Fibroblast of lung (primary cell): ENCODE measurements at regions not wholly inside any gene's neighbourhood (a gene's known extent, or its start where the extent isn't known, plus 50 kb on each side); places are given as distances from the start of the nearest gene placed in this dataset.

Experiments used
- DNase-seq, 2 donors: peaks; one replicate each; pipeline versions ENCODE4 v3.0.0 to v3.0.0-alpha.2; 2010; ENCODE audit warnings: low read depth in 2 of 2
- H2AFZ ChIP-seq: 2 replicates; pipeline ENCODE4 v1.5.1; 2012; ENCODE audit warnings: low read length, control low read depth, inconsistent platforms
- H3K27ac ChIP-seq: 2 replicates; pipeline ENCODE4 v1.5.1; 2011; ENCODE audit warnings: low read length, control low read depth; ENCODE audit not compliant: insufficient read depth
- H3K27me3 ChIP-seq: 2 replicates; pipeline ENCODE4 v1.5.1; 2011; ENCODE audit warnings: mild to moderate bottlenecking, low read length; ENCODE audit not compliant: control insufficient read depth, insufficient read depth
- H3K36me3 ChIP-seq: 2 replicates; pipeline ENCODE4 v1.5.1; 2011; ENCODE audit warnings: low read length; ENCODE audit not compliant: control insufficient read depth, insufficient read depth
- H3K4me1 ChIP-seq: 2 replicates; pipeline ENCODE4 v1.5.1; 2011; ENCODE audit warnings: low read length; ENCODE audit not compliant: control insufficient read depth, insufficient read depth; ENCODE audit errors: extremely low read depth
- H3K4me2 ChIP-seq: 2 replicates; pipeline ENCODE4 v1.5.1; 2011; ENCODE audit warnings: low read length, control low read depth; ENCODE audit not compliant: insufficient read depth; ENCODE audit errors: extremely low read depth
- H3K4me3 ChIP-seq, 4 experiments: fragments of 200-600 bp in 1 of 4; sonication (generic) in 1 of 4; replicated peaks in 1 of 4; 2 replicates each; pipeline ENCODE4 v1.5.1; 2011 to 2016; ENCODE audit warnings: low read length in 4 of 4, low read depth in 3 of 4, mild to moderate bottlenecking in 3 of 4, control low read depth in 2 of 4, inconsistent platforms in 1 of 4, mixed read lengths in 1 of 4; ENCODE audit not compliant: insufficient read depth in 1 of 4; ENCODE audit errors: control extremely low read depth in 1 of 4
- H3K79me2 ChIP-seq: 2 replicates; pipeline ENCODE4 v1.5.1; 2012; ENCODE audit warnings: mild to moderate bottlenecking, low read length, inconsistent platforms; ENCODE audit not compliant: control insufficient read depth, insufficient read depth
- H3K9ac ChIP-seq: 2 replicates; pipeline ENCODE4 v1.5.1; 2011; ENCODE audit warnings: mild to moderate bottlenecking, low read length, control low read depth; ENCODE audit not compliant: insufficient read depth
- H3K9me3 ChIP-seq: 2 replicates; pipeline ENCODE4 v1.5.1; 2012; ENCODE audit warnings: low read depth, low read length; ENCODE audit not compliant: control insufficient read depth, insufficient read depth
- H4K20me1 ChIP-seq: 2 replicates; pipeline ENCODE4 v1.5.1; 2011; ENCODE audit warnings: low read length; ENCODE audit not compliant: control insufficient read depth, insufficient read depth; ENCODE audit errors: extremely low read depth
- CTCF ChIP-seq, 2 donors: IDR thresholded peaks in 1 of 2; conservative IDR thresholded peaks in 1 of 2; 1 replicate in 1 of 2; 2 replicates in 1 of 2; pipeline ENCODE4 v1.5.1; 2011 to 2012; ENCODE audit warnings: low read length in 2 of 2, control low read depth in 1 of 2, inconsistent platforms in 1 of 2, low read depth in 1 of 2, mild to moderate bottlenecking in 1 of 2
- EZH2 ChIP-seq: IDR thresholded peaks from 2 replicates; pipeline ENCODE4 v1.5.1; 2012; ENCODE audit warnings: low read length, control low read depth, mild to moderate bottlenecking; ENCODE audit errors: missing control alignments

- H3K4me1 ChIP-seq: no peaks in the 10 kb centered on the region
- H3K27ac ChIP-seq: no peak overlapping the region
- no peak for DNase-seq
- H3K4me2 ChIP-seq: no peak overlapping the region
- H3K9me3 ChIP-seq: no peaks in the 10 kb centered on the region
- H3K4me3 ChIP-seq: no peak overlapping the region
- H3K79me2 ChIP-seq: no peaks in the 10 kb centered on the region
- H3K27me3 ChIP-seq: no peaks in the 10 kb centered on the region
- no peak for TF ChIP-seq CTCF (conservative IDR thresholded peaks at IDR 0.05 in 1 of 2, IDR thresholded peaks at IDR 0.05 in 1 of 2; ENCODE audit: low read depth in 1 of 2, low read length in 2 of 2)
- no peak for TF ChIP-seq EZH2
- no peaks in the 10 kb centered on the region for H4K20me1 ChIP-seq
- H3K36me3 ChIP-seq: no peaks in the 10 kb centered on the region
- no peak overlapping the region for H2AFZ ChIP-seq
- no peak overlapping the region for H3K9ac ChIP-seq
Measured at GRCh38 chr4:12716896-12717295, 767.2 kb downstream of the RAB28 start.

GRCh38 chr4:12712648-12713339 is 771.3 kb downstream of the RAB28 start:
- no peak overlapping the region for H3K9ac ChIP-seq
- no peaks in the 10 kb centered on the region for H3K79me2 ChIP-seq
- TF ChIP-seq EZH2: no peak
- no peak for TF ChIP-seq CTCF (conservative IDR thresholded peaks at IDR 0.05 in 1 of 2, IDR thresholded peaks at IDR 0.05 in 1 of 2; ENCODE audit: low read depth in 1 of 2, low read length in 2 of 2)
- no peak overlapping the region for H2AFZ ChIP-seq
- H4K20me1 ChIP-seq: no peaks in the 10 kb centered on the region
- no peaks in the 10 kb centered on the region for H3K4me1 ChIP-seq
- no peaks in the 10 kb centered on the region for H3K36me3 ChIP-seq
- H3K27ac ChIP-seq: no peak overlapping the region
- H3K27me3 ChIP-seq: no peaks in the 10 kb centered on the region
- no peak for DNase-seq
- H3K9me3 ChIP-seq: no peaks in the 10 kb centered on the region
- H3K4me3 ChIP-seq: no peak overlapping the region
- H3K4me2 ChIP-seq: no peak overlapping the region

GRCh38 chr4:12707381-12708175 is 776.6 kb downstream of the RAB28 start:
- Histone ChIP-seq H2AFZ (no peak overlapping the region), H3K9me3 (no peaks in the 10 kb centered on the region), H3K4me1 (no peaks in the 10 kb centered on the region), H3K27ac (no peak overlapping the region), H4K20me1 (no peaks in the 10 kb centered on the region), H3K9ac (no peak overlapping the region), H3K79me2 (no peaks in the 10 kb centered on the region), H3K27me3 (no peaks in the 10 kb centered on the region), H3K36me3 (no peaks in the 10 kb centered on the region), H3K4me3 (no peak overlapping the region), H3K4me2 (no peak overlapping the region)
- TF ChIP-seq EZH2 (no peak), CTCF (conservative IDR thresholded peaks at IDR 0.05 in 1 of 2, IDR thresholded peaks at IDR 0.05 in 1 of 2; ENCODE audit: low read depth in 1 of 2, low read length in 2 of 2) (no peak)
- no peak for DNase-seq
